ENCODE measurements at regions not wholly inside any gene's neighbourhood (a gene's known extent, or its start where the extent isn't known, plus 50 kb on each side); places are given as distances from the start of the nearest gene placed in this dataset.

DNA sequence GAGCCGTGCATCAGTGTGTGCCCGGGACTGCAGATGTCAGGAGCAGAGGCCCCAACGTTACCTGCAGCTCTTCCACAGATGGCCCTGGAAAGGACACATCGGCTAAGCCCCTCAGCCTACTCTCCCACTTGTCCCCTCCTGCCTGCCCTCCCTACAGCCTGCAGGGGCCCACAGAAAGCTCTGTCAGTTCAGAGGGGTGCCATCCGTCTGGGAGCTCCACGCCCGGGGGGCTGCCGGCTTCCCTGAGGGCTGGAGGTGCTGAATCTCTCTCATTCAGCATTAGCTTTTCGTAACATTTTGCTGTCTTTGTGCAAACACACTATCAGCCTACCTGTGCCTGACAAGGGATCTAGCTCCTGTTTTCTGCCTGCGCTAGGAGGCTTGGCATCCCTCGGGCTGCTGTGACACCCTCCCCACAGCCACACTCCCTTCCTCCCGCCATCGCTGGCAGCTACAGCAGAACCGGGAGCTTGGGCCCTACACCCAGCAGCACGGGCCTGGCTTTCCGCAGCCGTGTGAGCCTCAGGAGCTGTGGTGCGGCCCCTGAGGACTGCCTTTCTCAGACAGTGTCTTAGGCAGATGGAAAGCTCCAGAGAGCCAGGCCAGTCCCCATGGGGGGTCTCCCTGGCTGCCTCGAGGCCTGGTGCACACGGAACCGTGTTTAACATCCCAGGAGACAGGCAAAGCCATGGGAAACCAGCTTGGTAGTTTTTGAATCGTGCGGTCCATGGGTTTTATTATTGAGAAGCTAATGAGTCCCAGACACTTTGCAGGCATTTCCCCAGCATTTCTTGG is 198.3 kb upstream of the B3GAT1 start:
- no peak for ATAC-seq
- Histone ChIP-seq H3K4me1 (no peaks in the 10 kb centered on the region), H3K4me3 (no peak overlapping the region), H3K27me3 (peaks cover 12% of the 10 kb centered on the region), H3K36me3 (no peaks in the 10 kb centered on the region), H3K27ac (no peak overlapping the region), H3K9me3 (no peaks in the 10 kb centered on the region)
- TF ChIP-seq POLR2A (IDR thresholded peaks at IDR 0.05) (no peak), POLR2AphosphoS5 (IDR thresholded peaks at IDR 0.05) (no peak), EP300 (IDR thresholded peaks at IDR 0.05) (no peak)
- TF ChIP-seq, protein P1, sequence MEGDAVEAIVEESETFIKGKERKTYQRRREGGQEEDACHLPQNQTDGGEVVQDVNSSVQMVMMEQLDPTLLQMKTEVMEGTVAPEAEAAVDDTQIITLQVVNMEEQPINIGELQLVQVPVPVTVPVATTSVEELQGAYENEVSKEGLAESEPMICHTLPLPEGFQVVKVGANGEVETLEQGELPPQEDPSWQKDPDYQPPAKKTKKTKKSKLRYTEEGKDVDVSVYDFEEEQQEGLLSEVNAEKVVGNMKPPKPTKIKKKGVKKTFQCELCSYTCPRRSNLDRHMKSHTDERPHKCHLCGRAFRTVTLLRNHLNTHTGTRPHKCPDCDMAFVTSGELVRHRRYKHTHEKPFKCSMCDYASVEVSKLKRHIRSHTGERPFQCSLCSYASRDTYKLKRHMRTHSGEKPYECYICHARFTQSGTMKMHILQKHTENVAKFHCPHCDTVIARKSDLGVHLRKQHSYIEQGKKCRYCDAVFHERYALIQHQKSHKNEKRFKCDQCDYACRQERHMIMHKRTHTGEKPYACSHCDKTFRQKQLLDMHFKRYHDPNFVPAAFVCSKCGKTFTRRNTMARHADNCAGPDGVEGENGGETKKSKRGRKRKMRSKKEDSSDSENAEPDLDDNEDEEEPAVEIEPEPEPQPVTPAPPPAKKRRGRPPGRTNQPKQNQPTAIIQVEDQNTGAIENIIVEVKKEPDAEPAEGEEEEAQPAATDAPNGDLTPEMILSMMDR (IDR thresholded peaks at IDR 0.05), result no peak
- 77 to 91% methylated on average over 4 to 7 of the region's 23 CpGs for WGBS, 2 donors (ENCODE audit: low coverage in 1 of 2)

DNA sequence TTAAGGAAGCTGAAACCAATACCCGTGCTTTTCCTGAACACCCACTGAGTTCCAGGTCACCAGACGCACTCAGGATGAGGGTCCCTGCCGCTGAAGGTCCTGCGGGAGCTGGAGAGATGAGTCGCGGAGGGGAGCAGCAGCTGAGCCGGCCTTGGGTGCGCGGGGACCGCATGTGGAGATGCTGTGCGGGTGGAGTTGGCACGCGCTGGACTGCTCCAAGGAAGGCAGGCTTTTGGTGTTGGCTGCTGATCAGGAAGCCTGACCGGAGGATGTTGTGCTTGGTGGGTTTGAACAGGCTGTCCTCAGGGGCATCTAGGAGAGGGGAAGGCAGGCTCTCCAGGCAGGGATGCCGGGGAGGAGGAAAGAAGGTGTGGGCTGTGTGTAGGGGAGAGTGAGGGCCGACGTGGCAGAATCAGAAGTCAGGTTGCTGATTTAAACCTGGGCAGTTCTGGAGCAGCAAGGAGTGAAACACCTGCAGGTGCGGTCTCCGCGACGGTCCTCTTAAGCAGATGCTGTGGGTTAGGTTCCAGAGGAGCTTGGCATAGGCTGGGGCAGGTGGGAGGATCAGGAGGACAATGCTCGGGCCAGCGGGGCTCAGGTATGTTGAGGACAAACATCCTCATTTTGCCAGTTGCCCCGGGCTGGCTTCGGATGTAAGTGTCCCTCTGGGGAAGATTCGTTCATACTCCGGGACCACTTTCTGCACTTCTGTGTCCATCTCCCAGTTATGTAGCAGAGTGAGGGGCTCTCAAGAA is 197.5 kb upstream of the B3GAT1 start:
- no peak for ATAC-seq
- WGBS, 2 donors (ENCODE audit: low coverage in 1 of 2), result 80 to 89% methylated on average over 1 to 12 of the region's 27 CpGs
- Histone ChIP-seq H3K27me3 (peaks cover 12% of the 10 kb centered on the region), H3K9me3 (peaks cover 0 to 4% (median 0%) of the 10 kb centered on the region in 3 donors), H3K4me3 (no peak overlapping the region), H3K36me3 (no peaks in the 10 kb centered on the region), H3K4me1 (no peaks in the 10 kb centered on the region), H3K27ac (no peak overlapping the region)
- TF ChIP-seq POLR2A (IDR thresholded peaks at IDR 0.05), result no peak
- TF ChIP-seq POLR2AphosphoS5 (IDR thresholded peaks at IDR 0.05), result no peak
- TF ChIP-seq, protein P1 (IDR thresholded peaks at IDR 0.05), result no peak
- TF ChIP-seq EP300 (IDR thresholded peaks at IDR 0.05), result no peak

DNA sequence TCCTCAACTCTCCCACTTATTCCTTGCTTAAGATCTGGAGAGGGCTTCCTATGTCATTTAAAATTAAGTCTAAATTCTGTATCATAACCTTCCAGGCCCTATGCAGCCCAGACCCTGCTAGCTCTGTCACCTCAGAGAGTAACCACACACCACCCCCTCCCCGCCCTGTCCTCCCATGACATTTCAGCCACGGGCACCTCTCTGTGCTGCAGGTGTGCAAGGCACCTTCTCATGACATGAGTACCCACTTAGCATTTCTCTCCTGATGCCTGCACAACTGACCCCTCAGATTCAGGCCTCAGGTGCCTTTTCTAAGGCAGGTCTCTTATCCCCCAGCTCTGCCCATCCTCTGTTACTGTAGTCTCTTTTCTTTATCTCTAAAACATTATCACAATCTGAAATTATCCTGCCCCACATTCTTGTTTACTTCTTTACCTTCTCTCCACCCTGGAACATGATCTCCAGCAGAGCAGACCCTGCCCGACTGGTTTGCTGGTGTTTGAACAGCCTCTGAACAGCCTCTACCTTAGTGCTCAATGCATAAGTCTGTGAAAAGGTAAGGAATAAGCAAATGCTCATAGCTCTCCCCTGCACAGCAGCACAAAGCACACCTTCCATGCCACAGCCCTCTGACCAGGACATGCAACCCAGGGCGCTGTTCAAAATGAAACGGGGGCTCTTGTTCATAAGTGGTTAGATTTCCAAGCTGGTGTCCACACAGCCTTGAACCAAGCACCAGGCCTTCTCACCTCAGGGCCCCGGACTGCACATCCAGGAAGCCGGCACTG is 196.1 kb upstream of the B3GAT1 start:
- no peak for TF ChIP-seq POLR2A (IDR thresholded peaks at IDR 0.05)
- TF ChIP-seq POLR2AphosphoS5 (IDR thresholded peaks at IDR 0.05), result no peak
- no peak for TF ChIP-seq EP300 (IDR thresholded peaks at IDR 0.05)
- TF ChIP-seq, protein P1 (IDR thresholded peaks at IDR 0.05), result no peak
- 68 to 100% methylated on average over 2 to 5 of the region's 7 CpGs for WGBS, 2 donors (ENCODE audit: low coverage in 1 of 2)
- peaks cover 12% of the 10 kb centered on the region for H3K27me3 ChIP-seq
- H3K4me3 ChIP-seq, result no peak overlapping the region
- peaks cover 0 to 4% (median 0%) of the 10 kb centered on the region in 3 donors for H3K9me3 ChIP-seq
- no peak for ATAC-seq
- no peaks in the 10 kb centered on the region for H3K36me3 ChIP-seq
- H3K27ac ChIP-seq, result no peak overlapping the region
- H3K4me1 ChIP-seq, result no peaks in the 10 kb centered on the region

DNA sequence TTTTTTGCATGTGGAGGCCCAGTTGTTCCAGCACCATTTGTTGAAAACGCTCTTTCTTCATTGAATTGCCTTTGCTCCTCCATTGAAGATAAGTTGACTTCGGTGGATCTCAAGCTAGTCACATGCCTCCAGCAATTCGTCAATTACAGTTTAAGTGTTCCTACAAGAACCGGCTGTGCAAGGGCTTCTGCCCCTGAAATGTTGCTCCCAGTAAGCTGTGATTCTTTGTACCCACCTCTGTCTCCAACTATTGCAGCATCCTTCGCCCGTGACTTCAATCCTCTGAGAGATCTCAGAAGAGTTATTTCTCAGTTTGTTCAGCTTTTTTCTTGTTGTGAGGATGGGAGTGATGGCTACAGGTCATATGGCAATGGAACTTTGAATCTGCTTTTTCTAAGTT is 194.2 kb upstream of the B3GAT1 start:
- H3K4me1 ChIP-seq, result no peaks in the 10 kb centered on the region
- no peak overlapping the region for H3K27ac ChIP-seq
- no peaks in the 10 kb centered on the region for H3K36me3 ChIP-seq
- H3K4me3 ChIP-seq, result no peak overlapping the region
- TF ChIP-seq EP300 (IDR thresholded peaks at IDR 0.05), result no peak
- no peak for TF ChIP-seq POLR2AphosphoS5 (IDR thresholded peaks at IDR 0.05)
- TF ChIP-seq, protein P1 (IDR thresholded peaks at IDR 0.05), result no peak
- TF ChIP-seq POLR2A (IDR thresholded peaks at IDR 0.05), result no peak
- H3K9me3 ChIP-seq, result peaks cover 0 to 4% (median 0%) of the 10 kb centered on the region in 3 donors
- 81 to 83% methylated on average over 4 to 6 of the region's 6 CpGs for WGBS, 2 donors (ENCODE audit: low coverage in 1 of 2)
- no peak for ATAC-seq
- H3K27me3 ChIP-seq, result no peaks in the 10 kb centered on the region
